Activated CD8-positive, alpha-beta T cell treated with anti-CD3 and anti-CD28 coated beads for 36 hours (primary cell): ENCODE measurements at regions not wholly inside any gene's neighbourhood (a gene's known extent, or its start where the extent isn't known, plus 50 kb on each side); places are given as distances from the start of the nearest gene placed in this dataset.

Source experiments
- ATAC-seq: fragments of 200-7000 bp; cut with Tn5 transposase; one replicate; pipeline ENCODE4 v1.10.0; 2021; ENCODE audit warnings: mild to moderate bottlenecking, moderate library complexity
- CTCF ChIA-PET: fragments of 350-600 bp; sonication (Branson Sonifier 250); formaldehyde crosslinking; loops from one replicate; lab custom pipeline; 2021; ENCODE audit warnings: antibody characterized with exemption; lab: Charles Lee
- POLR2A ChIA-PET: fragments of 350-600 bp; sonication (Branson Sonifier 250); formaldehyde crosslinking; loops from one replicate; lab custom pipeline; 2021; ENCODE audit warnings: antibody characterized with exemption; lab: Charles Lee
- DNase-seq: peaks from one replicate; pipeline ENCODE4 v3.0.0-alpha.2; 2020
- H3K27ac Mint-ChIP-seq: one replicate; pipeline ENCODE4 v1.8.0; 2021; ENCODE audit warnings: mild to moderate bottlenecking, mixed read lengths
- H3K27me3 Mint-ChIP-seq: one replicate; pipeline ENCODE4 v1.8.0; 2021; ENCODE audit warnings: mixed read lengths
- H3K36me3 Mint-ChIP-seq: one replicate; pipeline ENCODE4 v1.8.0; 2021; ENCODE audit warnings: low read depth, mixed read lengths
- H3K4me1 Mint-ChIP-seq: one replicate; pipeline ENCODE4 v1.8.0; 2021; ENCODE audit warnings: low read depth, mixed read lengths
- H3K4me3 Mint-ChIP-seq: one replicate; pipeline ENCODE4 v1.8.0; 2021; ENCODE audit warnings: mild to moderate bottlenecking, moderate library complexity, mixed read lengths
- H3K9me3 Mint-ChIP-seq: one replicate; pipeline ENCODE4 v1.8.0; 2021; ENCODE audit warnings: mixed read lengths
- intact Hi-C: fragments of 100-400 bp; cut with micrococcal nuclease; formaldehyde crosslinking; loops from one replicate; pipeline ENCODE4 v1.10.0; 2022
- TF ChIP-seq, protein P1 (sequence below): fragments of 200-600 bp; IDR thresholded peaks from one replicate; pipeline ENCODE4 v1.8.0; 2022; ENCODE audit warnings: antibody characterized with exemption, mild to moderate bottlenecking

DNA sequence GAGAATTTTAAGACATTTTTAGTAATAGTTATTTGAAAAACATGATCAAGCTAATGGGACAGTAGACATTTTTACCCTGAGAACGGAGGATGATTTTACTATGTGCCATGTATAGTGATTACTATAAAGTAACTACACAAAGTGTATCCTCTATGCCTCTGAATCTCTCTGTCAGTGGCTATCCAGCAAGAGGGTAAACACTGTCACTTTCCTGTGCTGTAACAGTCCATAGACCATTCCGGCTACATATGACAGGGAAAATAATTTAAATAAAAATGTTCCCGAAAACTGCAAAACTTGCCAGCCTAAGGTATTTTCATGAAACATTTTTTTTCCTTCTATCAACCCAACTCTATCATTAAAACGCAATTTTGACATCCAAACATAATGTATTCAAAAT, 1632.2 kb upstream of the ACVR2A start:
- TF ChIP-seq, protein P1, sequence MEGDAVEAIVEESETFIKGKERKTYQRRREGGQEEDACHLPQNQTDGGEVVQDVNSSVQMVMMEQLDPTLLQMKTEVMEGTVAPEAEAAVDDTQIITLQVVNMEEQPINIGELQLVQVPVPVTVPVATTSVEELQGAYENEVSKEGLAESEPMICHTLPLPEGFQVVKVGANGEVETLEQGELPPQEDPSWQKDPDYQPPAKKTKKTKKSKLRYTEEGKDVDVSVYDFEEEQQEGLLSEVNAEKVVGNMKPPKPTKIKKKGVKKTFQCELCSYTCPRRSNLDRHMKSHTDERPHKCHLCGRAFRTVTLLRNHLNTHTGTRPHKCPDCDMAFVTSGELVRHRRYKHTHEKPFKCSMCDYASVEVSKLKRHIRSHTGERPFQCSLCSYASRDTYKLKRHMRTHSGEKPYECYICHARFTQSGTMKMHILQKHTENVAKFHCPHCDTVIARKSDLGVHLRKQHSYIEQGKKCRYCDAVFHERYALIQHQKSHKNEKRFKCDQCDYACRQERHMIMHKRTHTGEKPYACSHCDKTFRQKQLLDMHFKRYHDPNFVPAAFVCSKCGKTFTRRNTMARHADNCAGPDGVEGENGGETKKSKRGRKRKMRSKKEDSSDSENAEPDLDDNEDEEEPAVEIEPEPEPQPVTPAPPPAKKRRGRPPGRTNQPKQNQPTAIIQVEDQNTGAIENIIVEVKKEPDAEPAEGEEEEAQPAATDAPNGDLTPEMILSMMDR, result no peak
- Mint-ChIP-seq H3K27ac (no peak overlapping the region), H3K4me3 (no peak overlapping the region), H3K9me3 (peaks cover 5% of the 10 kb centered on the region), H3K27me3 (no peaks in the 10 kb centered on the region), H3K36me3 (no peaks in the 10 kb centered on the region), H3K4me1 (no peaks in the 10 kb centered on the region)
- intact Hi-C loops, result no loop called here
- no peak for DNase-seq
- ChIA-PET CTCF (no interaction called here), POLR2A (no interaction called here)
- no peak for ATAC-seq

DNA sequence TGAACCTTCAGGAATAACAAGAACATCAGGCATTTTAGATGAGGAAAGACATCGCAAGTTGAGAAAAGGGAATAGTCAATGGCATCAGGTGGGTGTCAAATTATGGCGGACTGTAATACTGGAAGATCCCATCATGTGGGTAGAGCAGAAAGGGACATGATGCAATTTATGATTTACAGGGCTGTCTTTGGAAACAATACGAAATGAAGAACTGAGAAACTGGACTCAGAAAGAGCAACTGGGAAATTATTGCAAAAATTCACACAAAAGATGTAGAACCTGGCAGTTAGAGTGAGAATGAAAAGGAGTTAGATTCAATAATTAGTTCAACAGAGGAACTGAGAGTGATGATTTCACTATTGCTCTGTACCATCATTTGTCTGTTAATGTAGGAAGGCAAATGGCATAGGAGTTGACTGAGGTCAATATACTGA, 1635.0 kb upstream of the ACVR2A start:
- CTCF ChIA-PET, result no interaction called here
- TF ChIP-seq, protein P1, result no peak
- Mint-ChIP-seq H3K9me3 (peaks cover 3% of the 10 kb centered on the region), H3K4me3 (no peak overlapping the region), H3K36me3 (no peaks in the 10 kb centered on the region), H3K27ac (no peak overlapping the region), H3K27me3 (no peaks in the 10 kb centered on the region), H3K4me1 (no peaks in the 10 kb centered on the region)
- POLR2A ChIA-PET, result no interaction called here
- no peak for ATAC-seq
- DNase-seq, result no peak
- intact Hi-C loops, result no loop called here

DNA sequence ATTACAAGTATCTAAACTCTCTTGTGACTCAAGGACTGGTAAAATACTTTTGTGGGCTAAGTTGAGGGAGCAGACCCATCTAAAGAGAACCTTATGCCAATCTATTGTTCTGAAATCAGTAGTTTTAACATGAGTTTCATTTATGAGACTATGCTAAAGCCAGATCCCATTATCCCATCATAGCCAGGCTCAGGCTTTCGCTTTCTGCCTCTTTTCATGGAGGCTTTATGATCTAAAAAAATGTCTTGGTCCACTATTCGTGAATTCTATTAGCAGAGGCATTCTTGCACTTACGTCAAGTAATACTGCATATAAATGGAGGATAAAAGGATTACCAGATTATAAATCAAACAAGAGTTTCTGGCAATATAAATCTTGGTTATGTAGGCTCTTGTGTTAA, 1636.9 kb upstream of the ACVR2A start:
- H3K27me3 Mint-ChIP-seq, result no peaks in the 10 kb centered on the region
- ATAC-seq (no peak), DNase-seq (no peak)
- H3K4me1 Mint-ChIP-seq, result no peaks in the 10 kb centered on the region
- H3K4me3 Mint-ChIP-seq, result no peak overlapping the region
- POLR2A ChIA-PET, result no interaction called here
- H3K36me3 Mint-ChIP-seq, result no peaks in the 10 kb centered on the region
- intact Hi-C loops, result no loop called here
- H3K27ac Mint-ChIP-seq, result no peak overlapping the region
- H3K9me3 Mint-ChIP-seq, result peaks cover 3% of the 10 kb centered on the region
- CTCF ChIA-PET, result no interaction called here
- TF ChIP-seq, protein P1, result no peak

DNA sequence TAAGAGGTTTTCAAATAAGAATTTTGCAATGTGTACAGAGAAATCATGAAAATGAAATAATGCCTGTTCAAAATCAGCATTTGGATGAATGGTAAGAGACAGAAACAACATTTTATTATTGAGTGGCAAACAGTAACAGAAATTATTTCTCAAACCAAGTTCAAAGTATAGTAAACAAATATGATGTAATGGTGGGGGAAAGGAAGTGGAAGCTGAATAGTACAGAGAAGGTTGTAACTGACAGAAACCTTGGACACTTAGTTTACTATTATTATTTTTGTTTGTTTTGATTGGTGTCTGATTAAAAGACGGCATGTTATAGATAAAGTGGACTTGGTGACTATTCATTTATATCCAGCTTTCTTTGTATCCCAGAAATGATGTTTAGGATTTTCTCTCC, 1637.4 kb upstream of the ACVR2A start:
- ChIA-PET POLR2A (no interaction called here), CTCF (no interaction called here)
- ATAC-seq, result no peak
- no peaks in the 10 kb centered on the region for H3K36me3 Mint-ChIP-seq
- intact Hi-C loops, result no loop called here
- peaks cover 3% of the 10 kb centered on the region for H3K9me3 Mint-ChIP-seq
- no peak for DNase-seq
- no peak overlapping the region for H3K4me3 Mint-ChIP-seq
- TF ChIP-seq, protein P1, result no peak
- no peak overlapping the region for H3K27ac Mint-ChIP-seq
- no peaks in the 10 kb centered on the region for H3K4me1 Mint-ChIP-seq
- no peaks in the 10 kb centered on the region for H3K27me3 Mint-ChIP-seq

DNA sequence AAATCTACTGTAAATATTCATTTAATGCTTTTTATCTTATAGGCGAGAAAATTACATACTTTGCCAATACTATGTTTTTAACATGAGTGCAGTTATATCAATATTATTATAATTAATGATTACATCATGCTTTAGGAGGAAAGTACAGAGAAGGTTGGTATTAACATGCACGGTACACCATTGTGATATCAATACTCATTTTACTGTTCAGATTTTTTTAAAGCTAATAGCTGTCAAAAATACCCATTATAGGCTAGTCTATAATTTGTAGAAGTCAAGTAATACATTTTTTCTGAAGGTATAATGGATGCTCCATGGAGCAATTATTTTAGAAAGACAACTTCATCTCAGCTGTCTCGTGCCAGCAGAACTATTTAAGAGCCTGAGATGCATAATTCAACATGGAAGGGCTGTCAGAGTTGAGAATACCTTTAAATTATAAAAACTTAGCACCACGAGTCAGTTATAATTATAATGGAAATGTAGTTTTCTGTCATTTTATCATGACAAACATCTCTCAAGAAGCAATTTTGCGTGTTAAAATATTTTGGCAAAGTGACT, 1641.7 kb upstream of the ACVR2A start:
- ATAC-seq (no peak), DNase-seq (no peak)
- ChIA-PET CTCF (no interaction called here), POLR2A (no interaction called here)
- H3K27ac Mint-ChIP-seq, result no peak overlapping the region
- H3K4me3 Mint-ChIP-seq, result no peak overlapping the region
- peaks cover 2% of the 10 kb centered on the region for H3K9me3 Mint-ChIP-seq
- intact Hi-C loops, result no loop called here
- TF ChIP-seq, protein P1, result no peak
- H3K4me1 Mint-ChIP-seq, result no peaks in the 10 kb centered on the region
- H3K27me3 Mint-ChIP-seq, result no peaks in the 10 kb centered on the region
- no peaks in the 10 kb centered on the region for H3K36me3 Mint-ChIP-seq
